NOMO-1 treated with DMSO at 0.1 percent for 48 hours (cell line): ENCODE measurements at regions not wholly inside any gene's neighbourhood (a gene's known extent, or its start where the extent isn't known, plus 50 kb on each side); places are given as distances from the start of the nearest gene placed in this dataset.
"Not testable (repeated sequence)": the region's sequence is repeated elsewhere in the genome, so short reads cannot be mapped to it uniquely, and the experiment has no call there.

Experiments used
- DNase-seq: peaks from one replicate; lab custom pipeline; 2025; ENCODE audit not compliant: unreplicated experiment; lab: John Stamatoyannopoulos, UW

DNA sequence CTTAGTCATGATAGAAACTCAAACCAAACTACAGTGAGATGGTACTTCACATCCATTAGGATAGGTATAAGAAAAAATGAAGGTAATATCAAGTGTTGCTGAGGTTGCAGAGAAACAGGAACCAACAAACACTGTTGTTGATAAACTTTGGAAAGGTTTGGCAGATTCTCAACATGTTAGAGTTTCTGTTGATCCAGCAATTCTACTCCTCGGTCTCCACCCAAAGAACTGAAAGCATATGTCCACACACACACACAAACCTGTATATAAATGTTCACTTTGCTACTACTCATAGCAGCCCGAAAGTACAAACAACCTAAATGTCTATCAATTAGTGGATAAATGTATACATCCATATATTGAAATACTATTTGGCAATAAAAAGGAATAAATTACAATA lies 128.3 kb upstream of the CARMIL1 start:
- no peak for DNase-seq

DNA sequence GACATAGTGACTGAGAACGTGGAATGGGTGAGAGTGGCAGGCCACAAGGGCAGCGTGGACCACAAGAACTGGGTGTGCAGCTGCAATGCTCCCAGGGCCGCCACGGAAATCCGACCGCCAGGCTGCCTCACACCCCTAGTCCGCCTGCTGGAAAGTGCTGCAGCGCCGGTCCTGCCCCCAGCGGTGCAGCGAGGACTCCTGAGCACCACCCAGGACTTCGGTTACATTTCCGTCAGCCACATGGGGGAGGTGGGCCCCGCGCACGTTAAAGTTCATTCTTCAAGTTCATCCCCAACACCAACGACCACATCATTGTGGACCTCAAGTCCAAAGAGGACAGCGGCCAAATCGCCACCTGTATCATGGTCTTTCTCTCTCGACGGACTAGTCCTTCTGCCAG lies 126.1 kb upstream of the CARMIL1 start:
- DNase-seq: no peak

DNA sequence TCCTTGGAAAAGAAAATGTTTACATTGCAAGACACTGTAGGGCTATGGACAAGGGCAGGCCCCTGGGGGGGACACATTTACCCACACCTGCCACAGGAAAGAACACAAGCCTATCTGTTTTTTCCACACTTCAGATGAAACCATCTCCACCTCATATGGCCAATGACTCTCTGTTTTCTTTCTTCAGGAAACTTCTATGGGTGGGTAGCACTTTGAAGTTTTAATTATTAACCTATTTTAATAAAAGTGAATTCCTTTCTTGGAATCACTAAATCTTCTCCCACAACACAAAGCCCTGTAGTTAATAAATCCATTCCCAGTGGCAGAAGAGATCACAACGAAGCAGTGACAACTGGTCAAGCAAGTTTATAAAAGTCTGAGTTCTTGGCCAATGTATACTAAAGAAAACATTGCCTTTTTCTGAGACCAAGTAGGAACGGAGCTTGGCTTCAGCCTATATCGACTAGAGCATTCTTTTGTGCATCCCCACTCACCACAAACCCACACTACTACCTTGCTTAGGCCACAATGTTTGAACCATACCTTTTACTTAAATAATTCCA lies 125.1 kb upstream of the CARMIL1 start:
- DNase-seq: no peak

- no peak for DNase-seq
Measured at GRCh38 chr6:25155211-25155610, 124.0 kb upstream of the CARMIL1 start.

DNA sequence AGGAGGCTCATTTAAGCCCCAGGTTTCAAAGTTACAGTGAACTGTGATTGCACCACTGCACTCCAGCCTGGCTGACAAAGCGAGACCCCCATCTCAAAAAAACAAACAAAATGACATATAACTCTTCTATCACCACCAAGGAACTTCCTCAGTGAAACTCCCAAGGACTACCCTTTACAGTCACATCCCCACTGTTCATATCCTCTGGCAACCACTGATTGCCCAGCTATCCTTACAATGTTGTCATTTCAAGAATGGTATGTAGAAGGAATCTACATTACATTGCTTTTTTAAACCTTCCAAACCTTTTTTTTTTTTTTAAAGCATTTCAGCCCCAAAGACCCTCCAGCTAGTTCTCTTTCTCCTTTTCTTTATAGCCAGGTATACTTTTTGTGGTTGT lies 123.1 kb upstream of the CARMIL1 start:
- no peak for DNase-seq

DNA sequence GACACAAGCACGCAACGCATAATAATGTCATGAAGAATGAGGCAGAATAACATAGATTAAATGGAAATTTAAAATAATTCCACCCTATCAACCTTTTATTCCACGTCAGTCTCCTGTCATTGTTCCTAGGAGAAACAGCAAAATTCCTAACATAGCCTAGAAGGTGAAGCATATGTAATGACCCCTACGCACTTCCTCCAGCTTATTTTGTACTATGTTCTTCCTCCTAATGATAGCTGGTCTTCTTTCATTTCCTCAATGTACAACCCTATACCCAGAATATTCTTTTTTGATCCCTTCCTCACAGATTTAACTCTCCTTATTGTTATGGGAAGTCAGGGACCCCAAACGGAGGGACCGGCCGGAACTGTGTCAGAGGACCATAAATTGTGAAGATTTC lies 122.0 kb upstream of the CARMIL1 start:
- no peak for DNase-seq

GRCh38 chr6:25157842-25158241 lies 121.3 kb upstream of the CARMIL1 start:
- no peak for DNase-seq

DNA sequence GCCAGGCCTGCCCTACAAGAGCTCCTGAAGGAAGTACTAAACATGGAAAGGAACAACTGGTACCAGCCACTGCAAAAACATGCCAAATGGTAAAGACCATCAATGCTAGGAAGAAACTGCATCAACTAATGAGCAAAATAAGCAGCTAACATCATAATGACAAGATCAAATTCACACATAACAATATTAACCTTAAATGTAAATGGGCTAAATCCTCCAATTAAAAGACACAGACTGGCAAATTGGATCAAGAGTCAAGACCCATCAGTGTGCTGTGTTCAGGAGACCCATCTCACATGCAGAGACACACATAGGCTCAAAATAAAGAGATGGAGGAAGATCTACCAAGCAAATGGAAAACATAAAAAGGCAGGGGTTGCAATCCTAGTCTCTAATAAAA lies 119.0 kb upstream of the CARMIL1 start:
- DNase-seq: not testable (repeated sequence)

DNA sequence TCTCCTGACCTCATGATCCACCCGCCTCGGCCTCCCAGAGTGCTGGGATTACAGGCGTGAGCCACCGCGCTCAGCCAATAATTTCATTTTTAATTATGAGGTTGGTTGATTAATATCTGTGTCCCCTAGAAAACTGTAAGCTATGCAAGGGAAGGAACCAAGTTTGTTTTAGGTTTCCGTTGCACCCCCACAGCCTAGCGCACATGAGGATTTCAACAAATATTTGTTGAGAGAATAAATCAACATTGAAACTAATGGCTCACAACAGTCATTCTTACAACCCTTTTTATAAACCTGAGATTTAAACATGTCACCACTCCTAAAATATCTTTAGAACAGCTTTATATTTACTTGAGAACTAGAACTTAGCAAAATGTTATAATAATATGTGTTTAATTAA lies 114.0 kb upstream of the CARMIL1 start:
- no peak for DNase-seq

DNA sequence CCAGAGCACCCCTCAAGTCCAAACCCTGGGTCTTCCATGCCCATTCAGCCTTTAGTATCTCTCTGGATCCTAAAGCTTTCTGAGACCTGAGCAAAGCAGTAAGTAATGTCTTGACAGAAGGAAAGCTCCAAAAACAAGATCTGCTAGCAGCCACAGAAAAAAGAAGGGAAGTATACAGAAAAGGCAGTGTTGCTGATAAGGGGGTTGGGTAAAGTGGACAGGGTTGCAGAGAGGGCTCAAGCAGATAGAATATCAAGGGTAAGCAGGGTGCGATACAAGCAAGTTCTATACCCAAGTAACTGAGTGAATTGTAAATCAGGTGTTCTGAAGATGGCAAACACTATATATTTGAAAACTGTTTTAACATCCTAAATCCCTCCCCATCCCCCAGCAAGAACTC lies 113.4 kb upstream of the CARMIL1 start:
- DNase-seq: peak; percentile 63

DNA sequence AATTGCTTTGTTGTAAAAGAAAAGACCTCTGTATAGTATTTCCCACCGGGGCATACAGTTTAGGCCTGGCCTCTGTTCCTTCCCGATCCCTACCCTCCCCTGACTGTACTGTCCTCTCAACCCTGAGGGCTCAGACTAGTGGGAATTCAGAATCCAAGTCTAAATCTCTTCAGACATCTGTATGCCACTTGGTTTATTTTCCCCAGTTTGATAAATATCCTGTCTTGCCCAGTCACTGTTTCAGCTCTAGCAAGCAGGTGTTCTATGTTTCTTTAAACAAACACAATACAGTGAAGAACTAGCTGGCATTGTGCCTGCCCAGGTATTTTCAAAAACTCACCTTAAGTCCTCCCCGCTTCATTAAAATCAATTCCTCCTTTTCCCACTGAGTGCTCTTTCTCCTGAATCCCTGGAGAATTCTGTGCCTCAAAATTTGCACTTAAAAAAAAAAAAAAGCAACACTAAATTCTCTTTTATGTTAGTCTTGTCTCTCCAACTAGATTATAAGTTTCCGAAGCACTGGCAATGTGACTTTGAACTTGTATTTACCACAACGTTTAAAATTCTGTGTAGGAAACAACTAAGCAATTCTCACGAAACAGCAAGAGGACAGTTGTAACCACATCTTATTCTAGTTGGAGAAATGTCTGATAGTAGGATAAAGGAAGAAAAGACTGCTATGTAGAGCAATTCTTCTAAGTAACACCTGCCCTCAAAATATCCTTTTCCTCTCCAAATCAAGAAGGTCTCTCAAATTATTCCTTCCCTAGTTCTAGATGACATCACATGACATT lies 112.0 kb upstream of the CARMIL1 start:
- DNase-seq: peak; percentile 27

- peak; percentile 70 for DNase-seq
Measured at GRCh38 chr6:25167961-25168360, 111.2 kb upstream of the CARMIL1 start.

GRCh38 chr6:25168637-25169036 lies 110.5 kb upstream of the CARMIL1 start:
- DNase-seq: no peak

DNA sequence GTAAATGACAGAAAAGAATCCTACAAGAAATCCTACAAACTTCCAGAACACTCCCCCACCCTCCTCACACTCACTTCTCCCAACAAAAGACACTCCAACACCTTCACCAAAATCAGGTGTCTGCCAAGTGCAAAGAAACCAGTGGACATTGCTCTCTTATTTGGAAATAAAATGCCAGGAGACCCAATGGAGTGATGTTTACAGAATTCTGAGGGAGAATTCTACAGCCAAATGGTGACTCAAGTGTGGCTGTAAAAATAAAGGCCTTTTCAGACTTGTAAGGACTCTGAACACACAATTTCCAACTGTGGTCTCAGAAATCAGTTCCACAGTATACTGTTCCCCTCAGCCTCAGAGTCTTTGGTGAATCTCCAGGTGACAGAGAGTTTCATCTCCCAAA lies 109.6 kb upstream of the CARMIL1 start:
- DNase-seq: no peak

GRCh38 chr6:25169961-25170360 lies 109.2 kb upstream of the CARMIL1 start:
- no peak for DNase-seq

DNA sequence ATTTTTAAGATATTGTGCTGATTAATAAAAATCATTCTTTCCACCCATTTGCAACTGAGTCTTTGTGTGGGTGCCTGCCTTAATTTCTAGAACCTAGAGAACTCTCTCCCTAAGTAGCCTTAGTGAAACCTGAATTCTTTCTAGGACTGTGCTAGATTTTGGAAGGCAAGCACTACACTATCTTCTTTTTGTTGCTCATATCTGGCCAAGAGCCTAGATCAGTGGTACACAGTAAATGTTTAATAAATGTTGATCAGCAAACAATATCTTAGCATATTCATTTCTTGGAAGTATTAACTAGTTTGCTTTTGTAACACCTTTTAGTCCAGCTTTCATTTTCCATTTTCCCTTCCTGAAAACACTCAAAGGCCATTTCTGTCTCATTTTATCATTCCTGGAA lies 108.5 kb upstream of the CARMIL1 start:
- no peak for DNase-seq

- DNase-seq: no peak
Measured at GRCh38 chr6:25171301-25171700, 107.9 kb upstream of the CARMIL1 start.

DNA sequence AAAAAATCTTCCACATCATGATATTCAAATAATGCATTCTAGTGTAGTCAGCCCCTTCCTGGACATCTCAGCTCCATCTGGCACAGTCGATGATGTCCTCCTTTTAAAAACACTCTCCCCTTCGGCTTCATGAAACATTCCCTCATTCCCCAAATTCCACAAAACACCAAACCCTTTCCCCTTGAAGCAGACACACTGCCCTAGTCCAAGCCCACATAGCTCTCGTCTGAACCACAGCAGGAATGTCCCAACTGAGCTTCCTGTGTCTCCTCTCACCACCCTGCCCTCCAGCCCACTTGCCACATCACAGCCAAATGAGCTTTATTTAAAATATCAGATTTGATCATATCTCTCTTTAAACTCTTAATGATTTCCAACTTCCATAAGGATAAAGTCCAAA lies 106.4 kb upstream of the CARMIL1 start:
- DNase-seq: peak; percentile 19

GRCh38 chr6:25173246-25173645 lies 105.9 kb upstream of the CARMIL1 start:
- DNase-seq: no peak

DNA sequence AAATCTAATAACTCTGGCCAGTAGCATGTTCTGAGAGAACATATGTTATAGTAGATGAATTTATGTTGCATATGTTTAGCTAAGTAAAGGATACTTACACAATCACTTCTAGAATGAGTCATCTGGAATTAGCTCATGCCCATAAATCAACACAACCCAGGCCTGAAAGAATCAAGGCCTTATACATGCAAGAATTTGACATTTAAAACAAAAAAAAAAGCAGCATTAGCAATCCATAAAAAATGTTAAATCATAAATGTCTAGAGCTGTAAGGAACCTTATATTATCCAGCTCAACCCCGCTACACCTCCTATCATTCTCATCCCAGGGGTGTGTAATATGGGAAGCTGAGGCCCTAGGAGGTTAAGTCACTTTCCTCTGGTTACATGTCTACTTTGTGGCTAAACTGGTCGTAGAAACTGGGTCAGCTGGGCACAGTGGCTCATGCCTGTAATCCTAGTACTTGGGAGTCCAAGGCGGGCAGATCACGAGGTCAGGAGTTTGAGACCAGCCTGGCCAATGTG lies 105.2 kb upstream of the CARMIL1 start:
- peak; percentile 94 for DNase-seq

- no peak for DNase-seq
Measured at GRCh38 chr6:25174678-25175077, 104.5 kb upstream of the CARMIL1 start.

GRCh38 chr6:25175196-25175595 lies 104.0 kb upstream of the CARMIL1 start:
- no peak for DNase-seq

DNA sequence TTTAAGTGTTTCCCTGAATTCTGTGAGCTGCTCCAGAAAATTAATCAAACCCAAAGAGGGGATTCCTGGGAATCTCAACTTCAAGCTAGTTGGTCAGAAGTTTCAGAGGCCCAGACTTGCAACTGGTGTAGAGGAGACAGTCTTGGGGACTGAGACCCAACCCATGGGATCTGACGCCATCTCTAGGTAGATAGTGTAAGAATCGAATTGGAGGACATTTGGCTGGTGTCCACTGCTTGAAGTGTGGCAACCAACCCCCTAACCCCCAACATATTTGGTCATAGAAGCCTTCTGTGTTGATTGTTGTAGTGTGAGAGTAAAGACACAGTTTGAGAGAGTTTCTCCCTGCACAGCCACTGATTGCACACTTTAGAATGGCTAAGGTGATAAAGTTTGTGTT lies 103.5 kb upstream of the CARMIL1 start:
- DNase-seq: no peak
